GM12875 (cell line): ENCODE measurements at regions not wholly inside any gene's neighbourhood (a gene's known extent, or its start where the extent isn't known, plus 50 kb on each side); places are given as distances from the start of the nearest gene placed in this dataset.

ENCODE experiments used
- H3K4me3 ChIP-seq: one replicate; pipeline ENCODE4 v1.5.1; 2011; ENCODE audit warnings: low read depth, low read length, control low read depth
- CTCF ChIP-seq: IDR thresholded peaks from 2 replicates; pipeline ENCODE4 v1.5.1; 2011; ENCODE audit warnings: low read depth, mild to moderate bottlenecking, control low read depth, inconsistent platforms, low read length, moderate library complexity, borderline replicate concordance; ENCODE audit not compliant: insufficient read depth

- no peak overlapping the region for H3K4me3 ChIP-seq
- TF ChIP-seq CTCF = no peak
Measured at GRCh38 chr7:67947191-67947590, 950.6 kb downstream of the TYW1 start.

GRCh38 chr7:67947646-67948045 lies 951.0 kb downstream of the TYW1 start:
- TF ChIP-seq CTCF = no peak
- H3K4me3 ChIP-seq = no peak overlapping the region

- no peak for TF ChIP-seq CTCF
- no peak overlapping the region for H3K4me3 ChIP-seq
Measured at GRCh38 chr7:67950321-67951083, 953.9 kb downstream of the TYW1 start.

GRCh38 chr7:67955061-67955460 lies 958.4 kb downstream of the TYW1 start:
- no peak for TF ChIP-seq CTCF
- no peak overlapping the region for H3K4me3 ChIP-seq

- TF ChIP-seq CTCF = no peak
- H3K4me3 ChIP-seq = no peak overlapping the region
Measured at GRCh38 chr7:67962863-67963262, 966.2 kb downstream of the TYW1 start.

- no peak overlapping the region for H3K4me3 ChIP-seq
- TF ChIP-seq CTCF = no peak
Measured at GRCh38 chr7:67976490-67976889, 979.9 kb downstream of the TYW1 start.

- H3K4me3 ChIP-seq = no peak overlapping the region
- TF ChIP-seq CTCF = no peak
Measured at GRCh38 chr7:67983486-67983885, 986.9 kb downstream of the TYW1 start.
